AG04449 (cell line): ENCODE measurements at regions not wholly inside any gene's neighbourhood (a gene's known extent, or its start where the extent isn't known, plus 50 kb on each side); places are given as distances from the start of the nearest gene placed in this dataset.

Experiments used
- CTCF ChIA-PET: fragments of 350-600 bp; formaldehyde crosslinking; extraction: SDS; loops from one replicate; lab custom pipeline; 2021; ENCODE audit warnings: antibody characterized with exemption; lab: Yijun Ruan, JAX
- POLR2A ChIA-PET: fragments of 400-600, 350-600 bp; formaldehyde crosslinking; extraction: SDS; loops from one replicate; lab custom pipeline; 2020; ENCODE audit warnings: antibody characterized with exemption, inconsistent platforms; lab: Yijun Ruan, JAX
- DNase-seq: peaks from one replicate; pipeline ENCODE4 v3.0.0-alpha.2; 2010; ENCODE audit warnings: low read depth, low spot score
- H3K4me3 ChIP-seq: 2 replicates; pipeline ENCODE4 v1.5.1; 2011; ENCODE audit warnings: low read depth, mild to moderate bottlenecking, control low read depth, low read length
- CTCF ChIP-seq: IDR thresholded peaks from one replicate; pipeline ENCODE4 v1.5.1; 2011; ENCODE audit warnings: mild to moderate bottlenecking, moderate library complexity, low read length, control low read depth, inconsistent platforms; ENCODE audit not compliant: insufficient read depth; ENCODE audit errors: missing control alignments

- TF ChIP-seq CTCF, result no peak
- no peak for DNase-seq
- POLR2A ChIA-PET, result no interaction called here
- H3K4me3 ChIP-seq, result no peak overlapping the region
- CTCF ChIA-PET, result no interaction called here
These were observed 235.1 kb upstream of the PRR16 start for GRCh38 chr5:120229036-120229435.

GRCh38 chr5:120231563-120231962 is 232.5 kb upstream of the PRR16 start:
- POLR2A ChIA-PET, result no interaction called here
- TF ChIP-seq CTCF, result no peak
- no peak overlapping the region for H3K4me3 ChIP-seq
- DNase-seq, result no peak
- CTCF ChIA-PET, result no interaction called here

GRCh38 chr5:120236360-120236759 is 227.7 kb upstream of the PRR16 start:
- CTCF ChIA-PET, result no interaction called here
- POLR2A ChIA-PET, result no interaction called here
- DNase-seq, result no peak
- no peak overlapping the region for H3K4me3 ChIP-seq
- TF ChIP-seq CTCF, result no peak

- POLR2A ChIA-PET, result no interaction called here
These were observed 225.0 kb upstream of the PRR16 start for GRCh38 chr5:120239086-120239485.

GRCh38 chr5:120240706-120241105 is 223.4 kb upstream of the PRR16 start:
- no peak for TF ChIP-seq CTCF
- DNase-seq, result peak; percentile 3
- ChIA-PET CTCF (no interaction called here), POLR2A (no interaction called here)
- no peak overlapping the region for H3K4me3 ChIP-seq

More at GRCh38 chr5:120239086-120239485, 225.0 kb upstream of the PRR16 start:
- no peak for TF ChIP-seq CTCF
- no peak for DNase-seq
- no peak overlapping the region for H3K4me3 ChIP-seq
- CTCF ChIA-PET, result no interaction called here

GRCh38 chr5:120241400-120241799 is 222.7 kb upstream of the PRR16 start:
- POLR2A ChIA-PET, result no interaction called here
- CTCF ChIA-PET, result no interaction called here

More at GRCh38 chr5:120241400-120241799, 222.7 kb upstream of the PRR16 start:
- no peak for DNase-seq
- no peak overlapping the region for H3K4me3 ChIP-seq
- no peak for TF ChIP-seq CTCF
